H4 (cell line): ENCODE measurements at regions not wholly inside any gene's neighbourhood (a gene's known extent, or its start where the extent isn't known, plus 50 kb on each side); places are given as distances from the start of the nearest gene placed in this dataset.
"Not testable (repeated sequence)": the region's sequence is repeated elsewhere in the genome, so short reads cannot be mapped to it uniquely, and the experiment has no call there.

Experiments
- DNase-seq: peaks from one replicate; pipeline ENCODE4 v3.0.0-alpha.2; 2015; ENCODE audit warnings: low spot score

DNA sequence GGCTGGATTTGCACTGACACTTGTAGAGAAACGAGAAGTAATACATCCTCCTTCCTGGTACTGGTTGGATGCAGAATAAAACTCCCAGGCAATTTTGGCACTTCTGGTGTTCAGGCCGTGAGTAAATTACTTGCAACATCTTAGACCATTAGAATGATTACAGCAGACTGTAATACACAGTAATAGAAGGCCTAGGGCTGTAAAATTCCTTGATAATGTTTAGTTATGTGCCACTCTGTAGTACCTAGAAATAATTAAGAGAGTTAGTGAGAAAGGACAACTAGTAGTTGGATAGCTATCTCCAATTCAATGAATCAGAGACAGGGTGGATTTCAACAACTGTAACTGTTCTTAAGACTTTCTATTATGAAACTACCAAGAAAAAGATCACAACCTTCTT is 356.3 kb upstream of the SETBP1 start:
- no peak for DNase-seq

- peak; percentile 39 for DNase-seq
Measured at GRCh38 chr18:44325903-44326635, 354.6 kb upstream of the SETBP1 start.

DNA sequence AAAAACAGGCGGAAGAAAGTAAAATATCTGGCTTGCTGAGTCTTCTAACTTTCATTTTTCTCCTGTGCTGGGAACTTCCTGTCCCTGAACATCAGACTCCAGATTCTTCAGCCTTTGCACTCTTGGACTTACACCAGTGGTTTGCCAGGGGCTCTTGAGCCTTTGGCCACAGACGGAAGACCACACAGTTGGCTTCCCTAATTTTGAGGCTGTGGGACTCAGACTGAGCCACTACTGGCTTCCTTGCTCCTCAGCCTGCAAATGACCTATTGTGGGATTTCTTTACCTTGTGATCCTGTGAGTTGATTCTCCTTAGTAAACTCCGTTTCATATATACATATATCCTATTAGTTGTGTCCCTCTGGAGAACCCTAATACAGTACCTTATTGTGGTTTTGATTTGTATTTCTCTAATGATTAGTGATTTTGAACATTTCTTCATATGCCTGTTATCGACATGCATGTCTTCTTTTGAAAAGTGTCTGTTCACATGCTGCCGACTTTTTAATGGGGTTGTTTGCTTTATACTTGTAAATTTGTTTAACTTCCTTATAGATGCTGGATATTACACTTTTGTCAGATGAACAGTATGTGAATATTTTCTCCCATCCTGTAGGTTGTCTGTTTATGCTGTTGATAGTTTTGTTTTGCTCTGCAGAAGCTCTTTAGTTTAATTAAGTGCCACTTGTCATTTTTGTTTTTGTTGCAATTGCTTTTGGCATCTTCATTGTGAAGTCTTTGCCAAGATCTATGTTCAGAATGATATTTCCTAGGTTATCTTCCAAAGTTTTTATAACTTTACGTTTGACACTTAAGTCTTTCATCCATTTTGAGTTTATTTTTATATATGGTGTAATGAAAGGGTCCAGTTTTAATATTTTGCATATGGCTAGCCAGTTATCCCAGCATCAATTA is 348.8 kb upstream of the SETBP1 start:
- DNase-seq = no peak

DNA sequence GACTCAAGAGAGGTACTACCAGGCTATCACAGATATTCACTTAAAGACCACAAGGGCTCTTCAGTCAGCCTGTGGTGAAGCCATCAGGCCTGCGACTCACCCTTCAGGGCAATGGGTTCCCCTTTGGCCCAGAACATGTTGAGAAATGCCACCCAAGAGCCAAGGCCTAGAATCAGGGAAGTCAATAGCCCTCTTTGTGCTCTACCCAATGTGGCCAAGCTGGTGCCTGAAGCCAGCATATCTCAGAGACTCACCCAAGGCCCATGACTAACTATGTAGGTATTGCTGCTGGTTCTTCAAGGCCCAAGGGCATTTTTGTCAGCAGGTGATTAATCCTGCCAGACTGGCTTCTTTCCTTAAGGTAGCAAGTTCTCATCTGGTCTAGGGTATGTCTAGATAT is 338.9 kb upstream of the SETBP1 start:
- DNase-seq = no peak

DNA sequence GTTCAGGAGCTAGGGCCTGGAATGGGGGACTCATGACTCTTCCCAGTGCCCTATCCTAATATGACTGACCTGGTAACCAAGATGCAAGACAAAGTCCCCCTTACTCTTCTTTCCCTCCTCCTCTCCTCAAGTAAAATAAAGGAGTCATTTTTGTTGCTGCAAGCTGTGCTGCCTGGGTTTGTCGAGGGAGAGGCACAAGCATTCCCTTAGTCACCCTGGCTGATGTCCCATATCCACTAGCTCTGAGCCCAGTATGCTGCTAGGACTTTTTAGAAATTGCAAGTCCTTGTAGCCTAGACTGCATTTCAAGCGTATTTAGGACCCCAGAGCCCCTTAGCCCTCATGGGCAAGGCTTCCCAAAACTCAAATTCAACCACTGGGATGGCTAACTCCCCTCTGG is 338.5 kb upstream of the SETBP1 start:
- DNase-seq = no peak

DNA sequence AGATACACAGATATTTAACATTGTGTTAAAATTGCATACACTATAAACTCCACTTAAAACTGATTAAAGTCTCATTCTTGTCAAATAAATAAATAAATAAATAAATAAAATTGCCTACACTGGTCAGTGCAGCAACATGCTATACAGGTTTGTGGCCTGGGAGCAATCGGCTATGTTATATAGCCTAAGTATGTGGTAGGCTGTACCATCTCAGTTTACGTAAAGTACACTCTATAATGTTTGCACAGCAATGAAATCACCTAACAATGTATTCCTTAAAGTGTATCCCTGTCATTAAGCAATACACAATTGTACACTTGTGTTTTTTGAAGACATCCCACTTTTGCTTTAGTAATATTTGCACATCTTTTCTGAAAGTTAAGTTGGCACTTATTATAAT is 337.7 kb upstream of the SETBP1 start:
- DNase-seq = no peak

DNA sequence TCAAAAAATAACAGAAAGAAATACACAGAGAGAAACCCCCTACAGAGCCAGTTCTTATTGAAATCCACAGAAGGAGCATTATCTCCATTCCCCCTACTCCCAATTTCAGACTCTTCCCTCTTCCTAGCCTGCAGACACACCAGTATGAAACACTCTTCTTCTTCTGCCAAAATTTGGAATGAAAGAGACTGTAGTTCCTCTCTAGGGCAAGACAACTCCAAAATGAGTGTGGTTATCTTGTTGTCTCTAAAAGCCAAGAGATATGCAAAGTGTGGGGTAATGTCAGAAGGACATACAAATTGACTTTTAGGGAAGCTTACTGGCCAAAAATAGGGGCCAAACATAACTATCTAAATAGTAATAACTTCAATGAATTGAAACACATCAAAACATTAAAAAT is 337.1 kb upstream of the SETBP1 start:
- no peak for DNase-seq

DNA sequence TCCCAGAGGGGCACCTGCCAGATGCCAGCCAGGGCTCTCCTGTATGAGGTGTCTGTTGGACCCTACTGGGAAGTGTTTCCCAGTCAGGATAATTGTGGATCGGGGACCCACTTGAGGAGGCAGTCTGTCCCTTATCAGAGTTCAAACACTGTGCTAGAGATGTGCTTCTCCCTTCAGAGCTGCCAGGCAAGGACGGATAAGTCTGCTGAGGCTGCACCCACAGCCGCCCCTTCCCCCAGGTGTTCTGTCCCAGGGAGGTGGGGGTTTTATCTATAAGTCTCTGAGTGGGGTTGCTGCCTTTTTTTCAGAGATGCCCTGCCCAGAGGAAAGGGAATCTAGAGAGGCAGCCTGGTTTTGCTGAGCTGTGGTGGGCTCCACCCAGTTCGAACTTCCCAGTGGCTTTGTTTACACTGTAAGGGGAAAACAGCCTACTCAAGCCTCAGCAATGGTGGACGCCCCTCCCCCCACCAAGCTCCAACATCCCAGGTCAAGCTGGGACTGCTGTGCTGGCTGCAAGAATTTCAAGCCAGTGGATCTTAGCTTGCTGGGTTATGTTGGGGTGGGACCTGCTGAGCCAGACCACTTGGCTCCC is 324.0 kb upstream of the SETBP1 start:
- DNase-seq = no peak

DNA sequence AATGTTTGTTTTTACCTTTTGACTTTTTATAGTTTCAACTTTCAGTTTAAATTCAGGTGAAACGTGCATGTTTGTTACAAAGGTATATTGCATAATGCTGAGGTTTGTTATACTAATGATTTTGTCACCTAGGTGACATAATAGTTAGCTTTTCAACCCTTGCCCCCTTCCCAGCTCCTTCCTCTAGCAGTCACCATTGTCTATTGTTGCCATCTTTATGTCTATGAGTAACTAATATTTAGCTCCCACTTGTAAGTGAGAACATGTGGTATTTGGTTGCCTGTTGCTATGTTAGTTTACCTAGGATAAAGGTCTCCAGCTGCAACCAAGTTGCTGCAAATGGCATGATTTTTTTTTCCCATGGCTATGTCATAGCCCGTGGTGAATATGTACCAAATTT is 322.3 kb upstream of the SETBP1 start:
- DNase-seq = no peak

- DNase-seq = not testable (repeated sequence)
Measured at GRCh38 chr18:44359741-44360140, 320.9 kb upstream of the SETBP1 start.

DNA sequence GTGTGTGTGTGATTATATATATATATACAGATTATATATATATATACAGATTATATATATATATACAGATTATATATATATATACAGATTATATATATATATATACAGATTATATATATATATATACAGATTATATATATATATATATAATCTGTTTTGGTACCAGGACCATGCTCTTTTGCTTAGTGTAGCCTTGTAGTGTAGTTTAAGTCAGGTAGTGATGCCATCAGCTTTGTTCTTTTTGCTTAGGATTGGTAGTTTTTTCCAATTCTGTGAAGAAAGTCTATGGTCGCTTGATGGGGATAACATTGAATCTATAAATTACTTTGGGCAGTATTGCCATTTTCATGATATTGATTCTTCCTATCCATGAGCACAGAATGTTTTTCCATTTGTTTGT is 318.5 kb upstream of the SETBP1 start:
- not testable (repeated sequence) for DNase-seq

- DNase-seq = no peak
Measured at GRCh38 chr18:44370861-44371260, 309.8 kb upstream of the SETBP1 start.

DNA sequence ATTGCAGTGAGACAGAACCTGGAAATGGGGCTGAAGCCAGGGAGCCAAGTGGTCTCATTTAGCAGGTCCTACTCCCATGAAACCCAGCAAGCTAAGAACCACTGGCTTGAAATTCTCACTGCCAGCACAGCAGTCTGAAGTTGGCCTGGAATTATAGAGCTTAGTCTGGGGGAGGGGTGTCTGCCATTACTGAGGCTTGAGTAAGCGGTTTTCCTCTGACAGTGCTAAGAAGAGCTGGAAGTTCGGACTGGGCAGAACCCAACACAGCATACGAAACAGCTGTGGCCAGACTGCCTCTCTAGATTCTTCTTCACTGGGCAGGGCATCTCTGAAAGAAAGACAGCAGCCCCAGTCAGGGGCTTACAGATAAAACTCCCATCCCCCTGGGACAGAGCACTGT is 305.7 kb upstream of the SETBP1 start:
- DNase-seq = no peak

- DNase-seq = no peak
Measured at GRCh38 chr18:44386401-44386800, 294.3 kb upstream of the SETBP1 start.

- no peak for DNase-seq
Measured at GRCh38 chr18:44388329-44388728, 292.4 kb upstream of the SETBP1 start.

DNA sequence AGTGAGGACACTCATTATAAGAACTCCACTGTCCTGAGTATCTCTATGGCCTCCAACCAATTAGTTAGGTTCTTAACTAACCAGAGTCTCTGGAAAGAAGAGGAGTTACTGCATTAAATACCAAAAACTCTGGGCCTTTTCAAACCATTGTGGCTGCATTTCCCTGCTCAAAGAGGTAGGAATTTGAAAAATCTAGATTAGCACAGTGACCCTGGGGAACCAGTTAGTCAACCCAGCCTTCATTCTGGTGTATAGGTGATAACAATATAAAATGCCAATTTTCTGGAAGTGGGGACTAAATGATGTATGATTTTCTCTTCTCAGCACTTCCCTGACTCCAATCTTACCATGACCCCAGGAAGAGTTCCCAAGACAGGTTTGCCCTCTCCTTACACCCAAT is 287.8 kb upstream of the SETBP1 start:
- DNase-seq = no peak

DNA sequence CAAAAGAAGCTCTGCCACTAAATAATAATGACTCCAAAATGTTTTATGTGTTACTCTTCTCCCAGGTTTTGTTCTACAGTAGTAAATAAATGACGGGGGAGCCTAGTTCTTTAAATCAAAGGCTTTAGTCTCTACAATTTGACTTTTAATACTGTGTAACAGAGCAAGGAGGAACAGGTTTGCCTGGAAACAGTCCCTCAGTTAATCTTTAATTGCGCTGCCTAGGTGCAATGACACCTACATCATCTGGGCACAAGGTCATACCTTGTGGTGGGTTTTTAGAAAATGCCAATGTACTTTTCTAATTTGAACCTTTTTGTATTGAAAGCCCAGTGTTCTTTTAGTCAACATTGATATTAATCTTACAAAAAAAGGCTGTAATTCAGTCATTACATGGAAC is 287.3 kb upstream of the SETBP1 start:
- no peak for DNase-seq

DNA sequence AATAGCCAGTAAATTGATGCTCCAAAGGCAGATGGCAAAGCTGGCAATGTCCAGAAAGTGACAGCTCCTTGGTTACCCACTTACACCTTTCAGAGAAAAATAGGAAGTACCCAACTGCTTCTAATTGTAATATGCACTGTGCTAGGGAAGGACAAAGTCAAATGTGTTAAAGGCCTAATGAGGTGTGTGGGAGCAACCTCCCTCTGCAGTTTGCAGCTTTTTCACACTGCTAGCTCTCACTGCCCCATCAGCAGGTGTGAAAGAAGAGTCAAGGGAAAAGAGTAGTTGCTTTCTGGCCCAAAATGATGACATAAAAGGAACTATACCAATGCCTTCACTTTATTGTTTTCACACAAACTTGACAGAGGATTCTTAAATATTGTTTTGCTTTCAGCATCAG is 284.1 kb upstream of the SETBP1 start:
- no peak for DNase-seq

DNA sequence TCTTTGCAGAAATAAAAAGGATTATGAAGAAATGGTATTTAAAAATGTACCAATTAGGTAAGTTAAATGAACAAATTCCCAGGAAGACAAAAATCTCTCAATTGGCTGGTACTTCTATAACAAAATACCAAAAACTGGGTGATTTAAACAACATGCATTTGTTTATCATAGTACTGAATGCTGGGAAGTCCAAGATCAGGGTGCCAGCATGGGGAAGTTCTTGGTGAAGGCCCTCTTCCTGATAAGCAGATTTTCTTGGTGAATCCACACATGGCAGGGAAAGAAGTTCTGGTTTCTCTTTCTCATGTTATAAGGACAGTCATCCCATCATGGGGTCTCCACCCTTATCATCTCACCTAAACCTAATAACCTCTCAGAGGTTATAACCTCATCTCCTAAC is 271.6 kb upstream of the SETBP1 start:
- no peak for DNase-seq

GRCh38 chr18:44409515-44409914 is 271.2 kb upstream of the SETBP1 start:
- no peak for DNase-seq

DNA sequence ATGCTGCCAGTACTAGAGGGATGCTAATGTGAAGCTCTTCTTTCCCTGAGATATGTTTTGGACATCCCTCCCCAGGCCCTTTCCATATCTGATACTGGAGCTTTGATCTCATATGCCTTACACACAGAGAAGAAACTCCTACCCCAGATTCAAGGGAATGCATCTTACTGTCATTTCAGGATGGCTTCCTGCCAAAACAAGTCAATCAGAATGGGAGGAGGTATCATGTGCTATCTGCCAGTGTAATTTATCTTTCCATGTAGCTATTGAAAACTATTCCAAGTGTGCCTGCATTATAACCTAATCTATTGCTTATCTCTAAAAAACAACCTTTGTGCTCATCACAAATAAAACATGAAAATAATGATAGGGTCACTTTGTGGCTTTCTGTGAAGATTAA is 269.9 kb upstream of the SETBP1 start:
- no peak for DNase-seq

GRCh38 chr18:44411262-44411905 is 269.3 kb upstream of the SETBP1 start:
- DNase-seq = no peak
